Ovary (tissue), 7 donors: ENCODE measurements at regions not wholly inside any gene's neighbourhood (a gene's known extent, or its start where the extent isn't known, plus 50 kb on each side); places are given as distances from the start of the nearest gene placed in this dataset.

ENCODE experiments used
- DNase-seq, 5 donors: peaks; one replicate each; pipeline ENCODE4 v3.0.0-alpha.2; 2019 to 2020
- H3K27ac ChIP-seq, 2 donors: fragments of 200-600 bp; one replicate each; pipeline versions ENCODE4 v1.5.1 to v1.8.0; 2019 to 2022
- H3K27me3 ChIP-seq: fragments of 200-600 bp; one replicate; pipeline ENCODE4 v1.8.0; 2022
- H3K36me3 ChIP-seq: fragments of 200-600 bp; sonication (generic); one replicate; pipeline ENCODE4 v1.5.1; 2019
- H3K4me1 ChIP-seq: one replicate; pipeline ENCODE4 v1.8.1; 2013; ENCODE audit warnings: mild to moderate bottlenecking, moderate library complexity; ENCODE audit not compliant: insufficient read depth
- H3K4me3 ChIP-seq: fragments of 200-600 bp; sonication (generic); one replicate; pipeline ENCODE4 v1.5.1; 2017
- H3K9me3 ChIP-seq, 2 donors: fragments of 200-600 bp in 1 of 2; sonication (generic) in 1 of 2; one replicate each; pipeline versions ENCODE4 v1.5.1 to v1.8.1; 2013 to 2019; ENCODE audit warnings: mild to moderate bottlenecking in 1 of 2, moderate library complexity in 1 of 2
- EP300 ChIP-seq: sonication (generic); formaldehyde crosslinking; IDR thresholded peaks from one replicate; pipeline ENCODE4 v1.6.1; 2017; ENCODE audit warnings: antibody characterized with exemption
- POLR2A ChIP-seq: fragments of 450-650 bp; IDR thresholded peaks from one replicate; pipeline ENCODE4 v1.6.1; 2017; ENCODE audit warnings: antibody characterized with exemption, mild to moderate bottlenecking, moderate library complexity
- WGBS, 3 donors: extraction: QIAGEN DNeasy Blood & Tissue Kit in 1 of 3; methylation state at CpG; one replicate each; pipeline versions ENCODE4 v1.1.5 to v1.1.7; 2013 to 2017; 5-methylcytosine and 5-hydroxymethylcytosine counted together
- intact Hi-C, 4 donors: fragments of 100-400 bp; cut with DNase I; formaldehyde crosslinking; loops; one replicate each; pipeline versions ENCODE4 v1.11.0 to v1.15.1; 2022 to 2023
- TF ChIP-seq, protein P1 (sequence below), 3 donors: fragments of 450-650 bp in 2 of 3; fragments of 200-600 bp in 1 of 3; IDR thresholded peaks; one replicate each; pipeline versions ENCODE4 v1.5.1 to v1.8.0; 2016 to 2022; ENCODE audit warnings: antibody characterized with exemption in 3 of 3, mild to moderate bottlenecking in 1 of 3
- donor health status: DM: no; HTN: no; CAD: no; lungs with moderate emphysema.
- donor health status: DM: no; HTN: no; CAD: no.
- donor health status: Bipolar disorder and iron deficiency.
- donor health status: DM: no; HTN: no; CAD: no.
- donor health status: DM: yes; HTN: yes; CAD: no.

DNA sequence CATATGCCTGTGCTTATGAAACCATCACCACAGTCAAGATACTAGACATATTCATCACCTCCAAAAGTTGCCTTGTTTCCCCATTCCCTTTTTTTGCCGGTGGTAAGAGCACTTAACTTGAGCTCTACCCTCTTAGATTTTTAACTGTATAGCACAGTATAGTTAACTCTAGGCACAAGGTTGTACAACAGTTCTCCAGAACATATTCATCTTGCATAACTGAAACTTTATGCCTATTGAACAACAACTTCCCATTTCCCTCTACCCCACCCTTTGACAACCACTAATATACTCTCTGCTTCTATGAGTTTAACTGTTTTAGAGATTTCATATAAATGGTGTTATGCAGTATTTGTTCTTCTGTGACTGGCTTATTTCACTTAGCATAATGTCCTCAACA, 119.3 kb downstream of the ASB9 start:
- Histone ChIP-seq H3K27me3 (no peaks in the 10 kb centered on the region), H3K4me3 (no peak overlapping the region), H3K36me3 (no peaks in the 10 kb centered on the region), H3K27ac (no peak overlapping the region), H3K9me3 (no peaks in the 10 kb centered on the region), H3K4me1 (no peaks in the 10 kb centered on the region)
- 90 to 97% (median 93%) methylated on average over 1 of the region's 1 CpG for WGBS, 3 donors
- no peak for DNase-seq
- no peak for TF ChIP-seq EP300
- TF ChIP-seq, protein P1, sequence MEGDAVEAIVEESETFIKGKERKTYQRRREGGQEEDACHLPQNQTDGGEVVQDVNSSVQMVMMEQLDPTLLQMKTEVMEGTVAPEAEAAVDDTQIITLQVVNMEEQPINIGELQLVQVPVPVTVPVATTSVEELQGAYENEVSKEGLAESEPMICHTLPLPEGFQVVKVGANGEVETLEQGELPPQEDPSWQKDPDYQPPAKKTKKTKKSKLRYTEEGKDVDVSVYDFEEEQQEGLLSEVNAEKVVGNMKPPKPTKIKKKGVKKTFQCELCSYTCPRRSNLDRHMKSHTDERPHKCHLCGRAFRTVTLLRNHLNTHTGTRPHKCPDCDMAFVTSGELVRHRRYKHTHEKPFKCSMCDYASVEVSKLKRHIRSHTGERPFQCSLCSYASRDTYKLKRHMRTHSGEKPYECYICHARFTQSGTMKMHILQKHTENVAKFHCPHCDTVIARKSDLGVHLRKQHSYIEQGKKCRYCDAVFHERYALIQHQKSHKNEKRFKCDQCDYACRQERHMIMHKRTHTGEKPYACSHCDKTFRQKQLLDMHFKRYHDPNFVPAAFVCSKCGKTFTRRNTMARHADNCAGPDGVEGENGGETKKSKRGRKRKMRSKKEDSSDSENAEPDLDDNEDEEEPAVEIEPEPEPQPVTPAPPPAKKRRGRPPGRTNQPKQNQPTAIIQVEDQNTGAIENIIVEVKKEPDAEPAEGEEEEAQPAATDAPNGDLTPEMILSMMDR (IDR thresholded peaks at IDR 0.05) = no peak
- no peak for TF ChIP-seq POLR2A
- intact Hi-C loops = no loop called here

DNA sequence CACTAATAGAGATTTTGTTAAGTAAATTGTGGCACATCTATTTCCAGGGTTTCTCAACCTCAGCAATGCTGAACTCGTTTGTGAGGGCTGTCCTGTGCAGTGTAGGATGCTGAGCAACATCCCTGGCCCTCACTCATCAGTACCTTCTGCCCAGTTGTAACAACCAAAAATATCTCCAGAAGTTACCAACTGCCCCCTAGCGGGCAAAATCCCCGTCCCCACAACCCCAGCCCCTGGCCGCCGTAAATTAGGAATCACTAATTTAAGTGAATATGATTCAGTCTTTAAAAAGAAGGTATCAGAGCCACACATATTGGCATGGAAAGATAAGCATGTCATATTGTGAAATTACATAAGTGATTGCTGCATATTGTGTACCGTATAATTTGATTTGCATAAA, 123.4 kb downstream of the ASB9 start:
- peak in 1 of 5 donors; percentile 28 for DNase-seq
- no peaks in the 10 kb centered on the region for H3K27me3 ChIP-seq
- intact Hi-C loops = no loop called here
- TF ChIP-seq POLR2A = no peak
- TF ChIP-seq, protein P1 (IDR thresholded peaks at IDR 0.05) = no peak
- TF ChIP-seq EP300 = no peak
- 18 to 21% (median 21%) methylated on average over 6 of the region's 6 CpGs for WGBS, 3 donors
- no peak overlapping the region for H3K4me3 ChIP-seq
- H3K4me1 ChIP-seq = no peaks in the 10 kb centered on the region
- H3K9me3 ChIP-seq = no peaks in the 10 kb centered on the region
- H3K27ac ChIP-seq = no peak overlapping the region
- no peaks in the 10 kb centered on the region for H3K36me3 ChIP-seq

GRCh38 chrX:15143825-15144121, 126.1 kb downstream of the ASB9 start:
- 28 to 35% (median 30%) methylated on average over 1 of the region's 1 CpG for WGBS, 3 donors
- Histone ChIP-seq H3K4me1 (no peaks in the 10 kb centered on the region), H3K9me3 (no peaks in the 10 kb centered on the region), H3K27me3 (no peaks in the 10 kb centered on the region), H3K36me3 (no peaks in the 10 kb centered on the region), H3K4me3 (no peak overlapping the region), H3K27ac (no peak overlapping the region)
- DNase-seq = no peak
- TF ChIP-seq, protein P1 (IDR thresholded peaks at IDR 0.05) = no peak
- TF ChIP-seq EP300 (no peak), POLR2A (no peak)
- intact Hi-C loops = no loop called here

- no peak for TF ChIP-seq EP300
- TF ChIP-seq, protein P1 (IDR thresholded peaks at IDR 0.05) = peak in 2 of 3 donors; percentile 10 to 14
- no peak for TF ChIP-seq POLR2A
- WGBS, 3 donors = 13 to 21% (median 16%) methylated on average over 6 of the region's 6 CpGs
- peak in 4 of 5 donors; percentile 31 to 38 (median 36) for DNase-seq
- no peak overlapping the region for H3K27ac ChIP-seq
- H3K27me3 ChIP-seq = no peaks in the 10 kb centered on the region
- no peaks in the 10 kb centered on the region for H3K36me3 ChIP-seq
- intact Hi-C loops = no loop called here
- no peak overlapping the region for H3K4me3 ChIP-seq
- H3K9me3 ChIP-seq = no peaks in the 10 kb centered on the region
- H3K4me1 ChIP-seq = no peaks in the 10 kb centered on the region
These were observed 126.6 kb downstream of the ASB9 start for GRCh38 chrX:15143050-15143824.
